Heart left ventricle (tissue), 16 donors: ENCODE measurements at regions not wholly inside any gene's neighbourhood (a gene's known extent, or its start where the extent isn't known, plus 50 kb on each side); places are given as distances from the start of the nearest gene placed in this dataset.

Experiments used
- ATAC-seq, 4 donors: fragments of 200-7000 bp; cut with Tn5 transposase; one replicate each; pipeline ENCODE4 v1.9.1; 2020 to 2022; ENCODE audit warnings: moderate library complexity in 4 of 4, mild to moderate bottlenecking in 3 of 4, moderate number of reproducible peaks in 1 of 4
- DNase-seq, 5 donors: peaks; one replicate each; pipeline ENCODE4 v3.0.0-alpha.2; 2020
- H3K27ac ChIP-seq, 12 donors: fragments of 200-600 bp; sonication (generic) in 4 of 12; one replicate each; pipeline versions ENCODE4 v1.5.0 to v1.8.0; 2016 to 2022; ENCODE audit warnings: mild to moderate bottlenecking in 2 of 12
- H3K27me3 ChIP-seq, 9 donors: fragments of 200-600 bp; sonication (generic) in 2 of 9; one replicate each; pipeline versions ENCODE4 v1.5.1 to v1.8.0; 2016 to 2022; ENCODE audit warnings: mild to moderate bottlenecking in 3 of 9
- H3K36me3 ChIP-seq, 9 donors: fragments of 200-600 bp; sonication (generic) in 2 of 9; one replicate each; pipeline versions ENCODE4 v1.5.0 to v1.8.0; 2018 to 2022; ENCODE audit warnings: mild to moderate bottlenecking in 2 of 9
- H3K4me1 ChIP-seq, 12 donors: fragments of 200-600 bp; sonication (generic) in 4 of 12; one replicate each; pipeline versions ENCODE4 v1.5.0 to v1.8.0; 2016 to 2022; ENCODE audit warnings: mild to moderate bottlenecking in 3 of 12
- H3K4me3 ChIP-seq, 12 donors: fragments of 200-600 bp; sonication (generic) in 4 of 12; one replicate each; pipeline versions ENCODE4 v1.5.0 to v1.8.0; 2017 to 2022; ENCODE audit warnings: mild to moderate bottlenecking in 9 of 12, moderate library complexity in 4 of 12
- H3K9me3 ChIP-seq, 12 donors: fragments of 200-600 bp; sonication (generic) in 4 of 12; one replicate each; pipeline versions ENCODE4 v1.5.0 to v1.8.0; 2016 to 2022; ENCODE audit warnings: mild to moderate bottlenecking in 1 of 12
- POLR2A ChIP-seq, 2 donors: fragments of 450-650 bp; IDR thresholded peaks; one replicate each; pipeline ENCODE4 v1.6.1; 2017; ENCODE audit warnings: antibody characterized with exemption in 2 of 2, mild to moderate bottlenecking in 2 of 2, moderate library complexity in 2 of 2
- WGBS, 4 donors: extraction: QIAGEN DNeasy Blood & Tissue Kit in 2 of 4; methylation state at CpG; one replicate each; pipeline versions ENCODE4 v1.1.5 to v1.1.7; 2013 to 2018; 5-methylcytosine and 5-hydroxymethylcytosine counted together
- intact Hi-C, 10 donors: fragments of 100-400 bp; cut with DNase I; formaldehyde crosslinking; loops; one replicate each; pipeline versions ENCODE4 v1.11.1 to v1.14.2; 2022
- TF ChIP-seq, protein P1 (sequence below), 12 donors: fragments of 200-600 bp; sonication (generic) in 4 of 12; IDR thresholded peaks; one replicate each; pipeline versions ENCODE4 v1.5.0 to v1.8.0; 2018 to 2022; ENCODE audit warnings: antibody characterized with exemption in 12 of 12, mild to moderate bottlenecking in 5 of 12
- donor health status: ischemic (EF 13 %, LVEDD 7.1; RV severe dilation, severe dysfunction).
- donor health status: healthy with polysubstance abuse.
- donor health status: DM: no; HTN: yes; CAD: no.
- donor health status: DM: no; HTN: no; CAD: no.
- donor health status: ischemic (EF 25% LVEDD 6.9; RV normal size, moderate dysfunction).
- donor health status: ischemic (EF 25% LVEDD 5.7; RV mildly dilated, moderate dysfunction).
- donor health status: healthy.
- donor health status: DM: yes; HTN: yes; CAD: no.
- donor health status: ischemic (EF 35%, LVEDD 5.7; RV mildly dilated, moderate dysfunction).
- donor health status: nonischemic (EF 11% LVEDD 7.7; RV severe dilation, severe dysfunction).
- donor health status: DM: yes; HTN: yes; CAD: no.
- donor health status: PGD.
- donor health status: ischemic (EF 29% LVEDD 5.4; RV normal size, mild dysfunction).
- donor health status: nonischemic (EF 23%, LVEDD 6.1; RV moderate dilation, normal function).

DNA sequence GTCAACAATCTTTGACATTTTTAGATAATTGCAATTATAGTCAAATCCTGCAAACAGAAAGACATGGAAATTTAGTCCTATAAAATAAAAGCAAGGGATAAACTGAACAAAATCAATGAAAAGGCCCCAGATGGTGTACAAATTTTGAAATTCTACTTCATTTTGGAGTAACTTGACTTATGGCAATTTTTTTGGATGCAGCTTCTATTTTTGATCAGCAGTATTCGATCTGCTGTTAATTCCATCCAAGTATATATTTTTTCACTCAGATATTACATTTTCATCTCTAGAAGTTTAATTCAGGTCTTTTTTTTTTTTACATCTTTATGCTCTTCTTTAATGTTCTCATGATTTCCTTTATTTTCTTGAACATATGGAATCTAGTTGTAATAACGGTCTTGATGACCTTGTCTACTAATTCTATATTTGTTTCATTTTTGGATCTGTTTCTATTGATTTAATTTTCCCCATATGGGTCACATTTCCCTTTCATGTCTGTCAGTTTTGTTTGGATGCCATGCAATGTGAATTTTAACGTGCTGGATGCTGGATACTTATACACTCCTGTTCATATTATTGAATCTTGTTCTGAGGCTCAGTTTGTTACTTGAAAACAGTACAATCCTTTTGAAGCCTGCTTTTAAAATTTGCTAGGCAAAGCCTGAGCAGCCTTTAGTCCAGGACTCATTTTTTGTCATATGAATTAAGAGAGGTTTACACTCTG, 164.3 kb upstream of the FAM3C start:
- intact Hi-C loops, result no loop called here
- H3K4me3 ChIP-seq, result no peak overlapping the region
- ATAC-seq, result no peak
- no peaks in the 10 kb centered on the region for H3K4me1 ChIP-seq
- TF ChIP-seq, protein P1, sequence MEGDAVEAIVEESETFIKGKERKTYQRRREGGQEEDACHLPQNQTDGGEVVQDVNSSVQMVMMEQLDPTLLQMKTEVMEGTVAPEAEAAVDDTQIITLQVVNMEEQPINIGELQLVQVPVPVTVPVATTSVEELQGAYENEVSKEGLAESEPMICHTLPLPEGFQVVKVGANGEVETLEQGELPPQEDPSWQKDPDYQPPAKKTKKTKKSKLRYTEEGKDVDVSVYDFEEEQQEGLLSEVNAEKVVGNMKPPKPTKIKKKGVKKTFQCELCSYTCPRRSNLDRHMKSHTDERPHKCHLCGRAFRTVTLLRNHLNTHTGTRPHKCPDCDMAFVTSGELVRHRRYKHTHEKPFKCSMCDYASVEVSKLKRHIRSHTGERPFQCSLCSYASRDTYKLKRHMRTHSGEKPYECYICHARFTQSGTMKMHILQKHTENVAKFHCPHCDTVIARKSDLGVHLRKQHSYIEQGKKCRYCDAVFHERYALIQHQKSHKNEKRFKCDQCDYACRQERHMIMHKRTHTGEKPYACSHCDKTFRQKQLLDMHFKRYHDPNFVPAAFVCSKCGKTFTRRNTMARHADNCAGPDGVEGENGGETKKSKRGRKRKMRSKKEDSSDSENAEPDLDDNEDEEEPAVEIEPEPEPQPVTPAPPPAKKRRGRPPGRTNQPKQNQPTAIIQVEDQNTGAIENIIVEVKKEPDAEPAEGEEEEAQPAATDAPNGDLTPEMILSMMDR (IDR thresholded peaks at IDR 0.05), result no peak
- no peak for TF ChIP-seq POLR2A (IDR thresholded peaks at IDR 0.05)
- no peaks in the 10 kb centered on the region for H3K36me3 ChIP-seq
- 82 to 90% (median 86%) methylated on average over 3 of the region's 3 CpGs for WGBS, 4 donors
- no peaks in the 10 kb centered on the region for H3K9me3 ChIP-seq
- H3K27me3 ChIP-seq, result no peaks in the 10 kb centered on the region
- DNase-seq, result no peak
- no peak overlapping the region for H3K27ac ChIP-seq

DNA sequence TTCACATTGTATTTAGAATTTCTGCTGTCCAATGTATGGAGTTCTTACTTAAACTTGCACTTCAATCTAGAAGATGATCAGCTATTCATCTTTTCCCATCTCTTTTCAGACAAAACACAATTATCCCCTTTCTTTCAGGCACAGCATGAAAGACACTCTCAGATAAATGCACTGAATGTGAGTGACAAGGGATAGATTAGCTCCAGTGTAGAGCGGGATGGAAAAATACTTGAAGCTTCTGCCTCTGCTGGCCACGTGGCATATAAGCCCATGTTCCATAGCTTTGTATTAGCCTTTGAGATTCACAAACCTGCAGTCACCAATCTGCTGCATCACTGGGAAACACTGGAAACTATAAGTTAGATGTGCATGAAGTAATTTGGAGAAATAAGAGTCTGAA, 162.2 kb upstream of the FAM3C start:
- intact Hi-C loops, result no loop called here
- 37 to 50% (median 44%) methylated on average over 2 of the region's 2 CpGs for WGBS, 4 donors
- H3K4me3 ChIP-seq, result no peak overlapping the region

DNA sequence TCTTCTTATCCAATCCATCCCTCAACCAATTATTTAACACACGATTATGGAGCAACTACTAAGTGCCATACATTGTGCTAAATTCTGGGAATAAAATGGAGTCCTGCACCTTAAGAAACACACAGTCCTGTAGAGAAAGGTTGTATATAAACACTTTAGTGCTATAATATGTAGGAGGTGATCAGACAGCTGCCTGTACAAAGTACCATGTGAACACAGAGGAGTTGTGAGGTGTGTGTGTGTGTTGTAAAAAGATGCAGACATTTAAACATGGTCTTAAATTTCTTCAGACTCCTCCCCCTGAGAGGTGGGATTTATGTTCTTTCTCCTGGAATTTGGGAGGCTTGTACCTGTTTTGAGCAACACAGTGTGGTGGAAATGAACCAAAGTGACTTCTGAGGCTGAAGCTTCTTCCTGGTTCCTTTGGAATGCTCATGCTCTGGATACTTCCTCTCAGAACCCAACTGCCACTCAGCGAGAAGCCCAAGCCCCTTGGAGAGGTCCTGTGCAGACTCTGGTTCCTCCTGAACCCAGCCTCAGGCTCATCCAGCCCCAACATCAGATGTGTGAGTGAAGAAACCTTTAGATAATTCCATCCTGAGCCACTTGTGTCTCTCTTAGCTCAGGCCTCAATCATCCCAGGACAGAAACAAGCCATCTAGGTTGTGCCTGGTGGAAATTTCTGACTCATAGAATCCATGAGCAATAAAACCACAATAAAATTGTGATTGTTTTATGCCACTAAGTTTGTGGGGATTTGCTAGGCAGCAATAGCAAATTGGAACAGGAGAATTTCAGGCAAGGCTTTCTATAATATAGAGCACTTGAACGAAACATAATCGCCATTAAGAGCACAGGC, 161.2 kb upstream of the FAM3C start:
- intact Hi-C loops, result no loop called here
- Histone ChIP-seq H3K4me1 (no peaks in the 10 kb centered on the region), H3K36me3 (no peaks in the 10 kb centered on the region), H3K4me3 (no peak overlapping the region), H3K9me3 (no peaks in the 10 kb centered on the region), H3K27me3 (no peaks in the 10 kb centered on the region), H3K27ac (no peak overlapping the region)
- TF ChIP-seq POLR2A (IDR thresholded peaks at IDR 0.05), result no peak
- TF ChIP-seq, protein P1 (IDR thresholded peaks at IDR 0.05), result no peak
- 93 to 95% (median 94%) methylated on average over 4 of the region's 4 CpGs for WGBS, 4 donors
- ATAC-seq (no peak), DNase-seq (no peak)

More for the DNA sequence above, 162.2 kb upstream of the FAM3C start:
- no peak for ATAC-seq
- no peaks in the 10 kb centered on the region for H3K4me1 ChIP-seq
- no peaks in the 10 kb centered on the region for H3K9me3 ChIP-seq
- no peaks in the 10 kb centered on the region for H3K27me3 ChIP-seq
- no peak for DNase-seq
- no peaks in the 10 kb centered on the region for H3K36me3 ChIP-seq
- TF ChIP-seq POLR2A (IDR thresholded peaks at IDR 0.05), result no peak
- TF ChIP-seq, protein P1 (IDR thresholded peaks at IDR 0.05), result no peak
- no peak overlapping the region for H3K27ac ChIP-seq

DNA sequence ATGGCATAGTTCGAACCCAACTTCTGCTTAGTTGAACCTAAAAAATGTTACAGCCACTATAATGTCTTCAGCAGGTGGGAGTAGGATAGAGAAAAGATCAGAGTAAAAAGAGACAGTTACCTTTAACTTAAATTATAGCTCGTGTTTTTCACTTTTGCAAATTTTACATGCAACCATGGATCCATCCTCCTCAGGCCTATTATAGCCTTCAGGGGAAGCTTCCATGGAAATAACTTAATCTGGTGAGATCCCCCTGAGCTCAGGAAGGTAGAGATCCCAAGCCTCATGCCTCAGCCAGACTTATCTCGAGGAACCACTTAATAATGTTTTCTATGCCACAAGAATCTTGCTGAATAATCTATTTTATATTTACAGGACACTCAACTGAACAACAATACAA, 159.4 kb upstream of the FAM3C start:
- H3K4me1 ChIP-seq, result no peaks in the 10 kb centered on the region
- H3K27ac ChIP-seq, result no peak overlapping the region
- no peaks in the 10 kb centered on the region for H3K27me3 ChIP-seq
- H3K9me3 ChIP-seq, result no peaks in the 10 kb centered on the region
- no peak overlapping the region for H3K4me3 ChIP-seq
- 83 to 88% (median 87%) methylated on average over 3 of the region's 3 CpGs for WGBS, 4 donors
- intact Hi-C loops, result no loop called here
- H3K36me3 ChIP-seq, result no peaks in the 10 kb centered on the region
- ATAC-seq (no peak), DNase-seq (no peak)
- no peak for TF ChIP-seq POLR2A (IDR thresholded peaks at IDR 0.05)
- TF ChIP-seq, protein P1 (IDR thresholded peaks at IDR 0.05), result no peak
